ENCODE measurements at regions not wholly inside any gene's neighbourhood (a gene's known extent, or its start where the extent isn't known, plus 50 kb on each side); places are given as distances from the start of the nearest gene placed in this dataset.

- no peak overlapping the region for H2AK5ac ChIP-seq (ENCODE audit: low read depth, low read length)
- no peak overlapping the region for H3K27ac ChIP-seq (ENCODE audit: insufficient read depth, low read length)
- no TSS peak for BruUV-seq (replicated peaks)
- H2AK9ac ChIP-seq (replicated peaks; ENCODE audit: low read depth, low read length, poor library complexity): no peak overlapping the region
- no peak for TF ChIP-seq CTCF (conservative IDR thresholded peaks at IDR 0.05; ENCODE audit: low read depth, low read length)
- no peak for TF ChIP-seq MAZ (IDR thresholded peaks at IDR 0.05; ENCODE audit: borderline replicate concordance, low read depth, low read length)
- no peak for TF ChIP-seq RFX5 (IDR thresholded peaks at IDR 0.05; ENCODE audit: low read depth, low read length)
- no peak for TF ChIP-seq RAD21 (IDR thresholded peaks at IDR 0.05; ENCODE audit: low read length)
- TF ChIP-seq ELK1 (IDR thresholded peaks at IDR 0.05; ENCODE audit: borderline replicate concordance, low read depth, low read length): no peak
- TF ChIP-seq MAFK (IDR thresholded peaks at IDR 0.05; ENCODE audit: low read depth, low read length): no peak
- H3K4me3 ChIP-seq (ENCODE audit: insufficient read depth, low read depth, low read length): no peak overlapping the region
- no peak overlapping the region for H3K56ac ChIP-seq (ENCODE audit: extremely low read depth, insufficient read depth, low read length)
- no peak overlapping the region for H4K91ac ChIP-seq (ENCODE audit: insufficient read depth, low read depth, low read length)
- peaks cover 3% of the 10 kb centered on the region; the same call in 1 of the 2 replicates for H3K9me1 ChIP-seq (ENCODE audit: insufficient read depth, low read length)
- no peak overlapping the region for H3K4ac ChIP-seq (ENCODE audit: low read depth, low read length)
- no peak overlapping the region for H3K14ac ChIP-seq (replicated peaks; ENCODE audit: low read depth, low read length)
- DNase-seq (no peak), ATAC-seq (ENCODE audit: low read depth) (no peak)
- peaks cover 8% of the 10 kb centered on the region; the same call in 1 of the 2 replicates for H4K20me1 ChIP-seq (ENCODE audit: insufficient read depth, low read length)
- no peak overlapping the region for H3K18ac ChIP-seq (ENCODE audit: low read depth, low read length)
- in situ Hi-C loops (cut with MboI; ENCODE audit: low sequenced_read_pairs) (no loop called here), dilution Hi-C loops (cut with HindIII; ENCODE audit: low sequenced_read_pairs, unreplicated experiment) (no loop called here), intact Hi-C loops (cut with micrococcal nuclease) (loop anchor here (5.0 kb wide), 1 partner anchor 75 kb away; the partner anchor contains the start of gene KATNIP)
- no peaks in the 10 kb centered on the region for H3K9me3 ChIP-seq (ENCODE audit: control insufficient read depth, insufficient read depth, low read length)
- WGBS, 2 experiments (ENCODE audit: extremely low coverage in 2 of 2, insufficient read length in 1 of 2): no CpG with 5 or more reads among the region's 7 CpGs
- H3K4me2 ChIP-seq (ENCODE audit: low read depth, low read length): no peak overlapping the region
- H4K5ac ChIP-seq (ENCODE audit: low read depth, low read length): no peak overlapping the region
- ChIA-PET POLR2A (ENCODE audit: unreplicated experiment) (no interaction called here), CTCF (no interaction called here)
- peaks cover 11% of the 10 kb centered on the region; the same call in 1 of the 2 replicates for H3K4me1 ChIP-seq (ENCODE audit: control insufficient read depth, insufficient read depth, low read length)
- H3K23ac ChIP-seq (ENCODE audit: low read depth, low read length): no peak overlapping the region
- no peak overlapping the region for H2BK20ac ChIP-seq (ENCODE audit: low read depth, low read length)
- no peaks in the 10 kb centered on the region; a peak in 1 of 4 replicates for H3K79me1 ChIP-seq (ENCODE audit: low read depth in 1 of 2, low read length in 2 of 2)
- H3K36me3 ChIP-seq (ENCODE audit: control insufficient read depth, insufficient read depth, low read length): no peaks in the 10 kb centered on the region; the same call in 1 of the 2 replicates
- H4K8ac ChIP-seq (ENCODE audit: low read depth in 2 of 2, low read length in 2 of 2): no peak overlapping the region
- H3K9ac ChIP-seq (ENCODE audit: low read depth, low read length): no peak overlapping the region
- H2BK120ac ChIP-seq (ENCODE audit: low read depth, low read length): no peak overlapping the region
- no peak overlapping the region for H2BK5ac ChIP-seq (ENCODE audit: low read depth, low read length, poor library complexity, severe bottlenecking)
- H2AFZ ChIP-seq (replicated peaks; ENCODE audit: low read length, poor library complexity): no peak overlapping the region
- no peak overlapping the region for H2BK15ac ChIP-seq (ENCODE audit: low read depth, low read length)
- H3K27me3 ChIP-seq (ENCODE audit: control insufficient read depth, insufficient read depth, low read length): no peaks in the 10 kb centered on the region
These were observed 77.2 kb downstream of the KATNIP start for GRCh38 chr16:27627136-27627535.

All from IMR-90 (cell line).